C4-2B (cell line): ENCODE measurements at regions not wholly inside any gene's neighbourhood (a gene's known extent, or its start where the extent isn't known, plus 50 kb on each side); places are given as distances from the start of the nearest gene placed in this dataset.

Experiments used
- H3K27ac ChIP-seq: fragments of 450-650 bp; 2 replicates; pipeline ENCODE4 v1.5.1; 2017
- CTCF ChIP-seq: fragments of 450-650 bp; conservative IDR thresholded peaks from 2 replicates; pipeline ENCODE4 v1.5.1; 2017; ENCODE audit warnings: mild to moderate bottlenecking
- ZFX ChIP-seq: fragments of 450-650 bp; IDR thresholded peaks from 2 replicates; pipeline ENCODE4 v1.6.1; 2017

GRCh38 chr17:53321651-53322050, 501.1 kb upstream of the KIF2B start:
- TF ChIP-seq ZFX = no peak
- no peak for TF ChIP-seq CTCF
- H3K27ac ChIP-seq = no peak overlapping the region

- no peak overlapping the region for H3K27ac ChIP-seq
- TF ChIP-seq ZFX = no peak
- no peak for TF ChIP-seq CTCF
Observed at GRCh38 chr17:53319947-53320346, 502.8 kb upstream of the KIF2B start.

GRCh38 chr17:53316988-53317387, 505.7 kb upstream of the KIF2B start:
- TF ChIP-seq CTCF (no peak), ZFX (no peak)
- no peak overlapping the region for H3K27ac ChIP-seq

GRCh38 chr17:53316073-53316472, 506.7 kb upstream of the KIF2B start:
- H3K27ac ChIP-seq = no peak overlapping the region
- no peak for TF ChIP-seq CTCF
- TF ChIP-seq ZFX = no peak

- TF ChIP-seq CTCF = no peak
- no peak for TF ChIP-seq ZFX
- H3K27ac ChIP-seq = no peak overlapping the region
Observed at GRCh38 chr17:53314521-53314920, 508.2 kb upstream of the KIF2B start.

- no peak overlapping the region for H3K27ac ChIP-seq
- TF ChIP-seq ZFX = no peak
- TF ChIP-seq CTCF = no peak; the same call in 1 of the 2 replicates
Observed at GRCh38 chr17:53313746-53314145, 509.0 kb upstream of the KIF2B start.

- no peak for TF ChIP-seq CTCF
- no peak for TF ChIP-seq ZFX
- no peak overlapping the region for H3K27ac ChIP-seq
Observed at GRCh38 chr17:53278466-53278865, 544.3 kb upstream of the KIF2B start.
